ENCODE measurements at regions not wholly inside any gene's neighbourhood (a gene's known extent, or its start where the extent isn't known, plus 50 kb on each side); places are given as distances from the start of the nearest gene placed in this dataset.

GRCh38 chr2:35858216-35858615, 497.4 kb upstream of the CRIM1 start:
- TF ChIP-seq, protein P1, sequence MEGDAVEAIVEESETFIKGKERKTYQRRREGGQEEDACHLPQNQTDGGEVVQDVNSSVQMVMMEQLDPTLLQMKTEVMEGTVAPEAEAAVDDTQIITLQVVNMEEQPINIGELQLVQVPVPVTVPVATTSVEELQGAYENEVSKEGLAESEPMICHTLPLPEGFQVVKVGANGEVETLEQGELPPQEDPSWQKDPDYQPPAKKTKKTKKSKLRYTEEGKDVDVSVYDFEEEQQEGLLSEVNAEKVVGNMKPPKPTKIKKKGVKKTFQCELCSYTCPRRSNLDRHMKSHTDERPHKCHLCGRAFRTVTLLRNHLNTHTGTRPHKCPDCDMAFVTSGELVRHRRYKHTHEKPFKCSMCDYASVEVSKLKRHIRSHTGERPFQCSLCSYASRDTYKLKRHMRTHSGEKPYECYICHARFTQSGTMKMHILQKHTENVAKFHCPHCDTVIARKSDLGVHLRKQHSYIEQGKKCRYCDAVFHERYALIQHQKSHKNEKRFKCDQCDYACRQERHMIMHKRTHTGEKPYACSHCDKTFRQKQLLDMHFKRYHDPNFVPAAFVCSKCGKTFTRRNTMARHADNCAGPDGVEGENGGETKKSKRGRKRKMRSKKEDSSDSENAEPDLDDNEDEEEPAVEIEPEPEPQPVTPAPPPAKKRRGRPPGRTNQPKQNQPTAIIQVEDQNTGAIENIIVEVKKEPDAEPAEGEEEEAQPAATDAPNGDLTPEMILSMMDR (conservative IDR thresholded peaks at IDR 0.05), result no peak
- no peak overlapping the region for H3K27ac ChIP-seq

GRCh38 chr2:35857498-35857897, 498.1 kb upstream of the CRIM1 start:
- H3K27ac ChIP-seq, result no peak overlapping the region
- TF ChIP-seq, protein P1 (conservative IDR thresholded peaks at IDR 0.05), result no peak

DNA sequence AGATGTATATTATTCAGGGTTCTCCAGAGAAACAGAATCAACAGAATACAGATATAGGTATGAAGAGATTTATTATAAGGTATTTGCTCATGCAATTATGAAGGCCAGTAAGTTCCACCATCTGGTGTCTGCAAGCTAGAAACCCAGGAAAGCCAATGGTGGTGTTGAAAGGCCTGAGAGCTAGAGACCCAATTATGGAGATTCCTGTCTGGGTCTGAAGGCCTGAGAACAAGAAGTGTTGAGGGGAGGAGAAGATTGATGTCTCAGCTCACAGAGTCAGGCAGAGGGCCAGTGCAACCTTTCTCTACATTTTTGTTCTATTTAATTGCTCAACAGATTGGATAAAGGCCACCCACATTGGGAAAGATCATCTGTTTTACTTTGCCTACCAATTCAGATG, 524.2 kb upstream of the CRIM1 start:
- TF ChIP-seq, protein P1 (conservative IDR thresholded peaks at IDR 0.05), result no peak
- no peak overlapping the region for H3K27ac ChIP-seq

GRCh38 chr2:35830833-35831232, 524.7 kb upstream of the CRIM1 start:
- TF ChIP-seq, protein P1 (conservative IDR thresholded peaks at IDR 0.05), result no peak
- H3K27ac ChIP-seq, result no peak overlapping the region

- H3K27ac ChIP-seq, result no peak overlapping the region
- TF ChIP-seq, protein P1 (conservative IDR thresholded peaks at IDR 0.05), result no peak
Observed at GRCh38 chr2:35827086-35827485, 528.5 kb upstream of the CRIM1 start.

GRCh38 chr2:35822716-35823115, 532.9 kb upstream of the CRIM1 start:
- no peak overlapping the region for H3K27ac ChIP-seq

GRCh38 chr2:35821675-35822074, 533.9 kb upstream of the CRIM1 start:
- TF ChIP-seq, protein P1 (conservative IDR thresholded peaks at IDR 0.05), result no peak
- H3K27ac ChIP-seq, result no peak overlapping the region

More at GRCh38 chr2:35822716-35823115, 532.9 kb upstream of the CRIM1 start:
- TF ChIP-seq, protein P1 (conservative IDR thresholded peaks at IDR 0.05), result no peak

DNA sequence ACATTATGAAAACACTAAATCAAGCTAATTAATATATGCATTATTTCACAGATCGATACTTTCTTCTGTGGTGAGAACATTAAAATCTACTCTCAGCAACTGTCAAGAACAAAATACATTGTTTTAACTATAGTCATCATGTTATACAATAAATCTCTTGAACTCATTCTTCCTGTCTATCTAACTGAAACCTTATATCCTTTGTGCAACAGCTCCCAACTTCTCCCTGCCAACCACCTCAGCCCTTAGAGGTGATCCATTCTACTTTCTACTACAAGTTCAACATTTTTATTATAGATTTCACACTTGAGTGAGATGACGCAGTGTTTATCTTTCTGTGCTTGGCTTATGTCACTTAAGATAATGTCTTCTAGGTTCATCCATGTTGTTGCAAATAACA, 535.2 kb upstream of the CRIM1 start:
- TF ChIP-seq, protein P1 (conservative IDR thresholded peaks at IDR 0.05), result no peak
- no peak overlapping the region for H3K27ac ChIP-seq

All from VCaP (cell line).